Gastroesophageal sphincter (tissue), 3 donors: ENCODE measurements at regions not wholly inside any gene's neighbourhood (a gene's known extent, or its start where the extent isn't known, plus 50 kb on each side); places are given as distances from the start of the nearest gene placed in this dataset.
"Not testable (repeated sequence)": the region's sequence is repeated elsewhere in the genome, so short reads cannot be mapped to it uniquely, and the experiment has no call there.

Experiments
- EP300 ChIP-seq: sonication (generic); formaldehyde crosslinking; IDR thresholded peaks from one replicate; pipeline ENCODE4 v1.6.1; 2017; ENCODE audit warnings: antibody characterized with exemption, mild to moderate bottlenecking
- POLR2A ChIP-seq, 2 donors: fragments of 450-650 bp; IDR thresholded peaks; one replicate each; pipeline ENCODE4 v1.6.1; 2017; ENCODE audit warnings: antibody characterized with exemption in 2 of 2, mild to moderate bottlenecking in 2 of 2, moderate library complexity in 1 of 2
- POLR2AphosphoS5 ChIP-seq: sonication (generic); formaldehyde crosslinking; IDR thresholded peaks from one replicate; pipeline ENCODE4 v1.6.1; 2017; ENCODE audit warnings: antibody characterized with exemption
- TF ChIP-seq, protein P1 (sequence below), 4 experiments: fragments of 200-600 bp in 2 of 4; fragments of 450-650 bp in 2 of 4; sonication (generic) in 1 of 4; IDR thresholded peaks; one replicate each; pipeline ENCODE4 v1.5.1; 2017 to 2019; ENCODE audit warnings: antibody characterized with exemption in 4 of 4, mild to moderate bottlenecking in 2 of 4, moderate library complexity in 2 of 4

DNA sequence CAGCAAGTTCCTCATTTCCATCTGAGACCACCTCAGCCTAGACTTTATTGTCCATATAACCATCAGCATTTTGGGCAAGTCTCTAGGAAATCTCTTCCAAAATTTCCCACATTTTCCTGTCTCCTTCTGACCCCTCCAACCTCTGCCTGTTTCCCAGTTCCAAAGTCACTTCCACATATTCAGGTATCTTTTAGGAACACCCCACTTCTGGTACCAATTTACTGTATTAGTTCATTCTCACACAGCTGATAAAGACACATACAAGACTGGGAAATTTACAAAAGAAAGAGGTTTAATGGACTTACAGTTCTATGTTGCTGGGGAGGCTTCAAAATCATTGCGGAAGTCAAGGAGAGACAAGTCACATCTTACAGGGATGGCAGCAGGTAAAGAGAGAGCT is 103.6 kb downstream of the ART5 start:
- TF ChIP-seq, protein P1, sequence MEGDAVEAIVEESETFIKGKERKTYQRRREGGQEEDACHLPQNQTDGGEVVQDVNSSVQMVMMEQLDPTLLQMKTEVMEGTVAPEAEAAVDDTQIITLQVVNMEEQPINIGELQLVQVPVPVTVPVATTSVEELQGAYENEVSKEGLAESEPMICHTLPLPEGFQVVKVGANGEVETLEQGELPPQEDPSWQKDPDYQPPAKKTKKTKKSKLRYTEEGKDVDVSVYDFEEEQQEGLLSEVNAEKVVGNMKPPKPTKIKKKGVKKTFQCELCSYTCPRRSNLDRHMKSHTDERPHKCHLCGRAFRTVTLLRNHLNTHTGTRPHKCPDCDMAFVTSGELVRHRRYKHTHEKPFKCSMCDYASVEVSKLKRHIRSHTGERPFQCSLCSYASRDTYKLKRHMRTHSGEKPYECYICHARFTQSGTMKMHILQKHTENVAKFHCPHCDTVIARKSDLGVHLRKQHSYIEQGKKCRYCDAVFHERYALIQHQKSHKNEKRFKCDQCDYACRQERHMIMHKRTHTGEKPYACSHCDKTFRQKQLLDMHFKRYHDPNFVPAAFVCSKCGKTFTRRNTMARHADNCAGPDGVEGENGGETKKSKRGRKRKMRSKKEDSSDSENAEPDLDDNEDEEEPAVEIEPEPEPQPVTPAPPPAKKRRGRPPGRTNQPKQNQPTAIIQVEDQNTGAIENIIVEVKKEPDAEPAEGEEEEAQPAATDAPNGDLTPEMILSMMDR (IDR thresholded peaks at IDR 0.05) = not testable (repeated sequence)
- TF ChIP-seq POLR2AphosphoS5; EP300; POLR2A (IDR thresholded peaks at IDR 0.05): not testable (repeated sequence)
